ENCODE measurements at regions not wholly inside any gene's neighbourhood (a gene's known extent, or its start where the extent isn't known, plus 50 kb on each side); places are given as distances from the start of the nearest gene placed in this dataset.

- Histone ChIP-seq H3K9me3 (no peaks in the 10 kb centered on the region), H3K4me1 (no peaks in the 10 kb centered on the region; the same call in none of the 2 replicates), H3K36me3 (no peaks in the 10 kb centered on the region), H3K4me3 (ENCODE audit: low read depth, low read length) (no peak overlapping the region), H3K27me3 (no peaks in the 10 kb centered on the region)
- DNase-seq: no peak
- TF ChIP-seq CTCF (IDR thresholded peaks at IDR 0.05; ENCODE audit: low read depth, low read length): no peak
Measured at GRCh38 chr10:78869508-78870454, 199.0 kb upstream of the ZMIZ1 start.

GRCh38 chr10:78870458-78870857, 198.3 kb upstream of the ZMIZ1 start:
- TF ChIP-seq CTCF (IDR thresholded peaks at IDR 0.05; ENCODE audit: low read depth, low read length): no peak
- Histone ChIP-seq H3K4me1 (no peaks in the 10 kb centered on the region; the same call in none of the 2 replicates), H3K9me3 (no peaks in the 10 kb centered on the region), H3K4me3 (ENCODE audit: low read depth, low read length) (no peak overlapping the region), H3K36me3 (no peaks in the 10 kb centered on the region), H3K27me3 (no peaks in the 10 kb centered on the region)
- DNase-seq: no peak

- TF ChIP-seq CTCF (IDR thresholded peaks at IDR 0.05; ENCODE audit: low read depth, low read length): no peak
Measured at GRCh38 chr10:78871796-78872195, 197.0 kb upstream of the ZMIZ1 start.

GRCh38 chr10:78873413-78873812, 195.4 kb upstream of the ZMIZ1 start:
- no peak for TF ChIP-seq CTCF (IDR thresholded peaks at IDR 0.05; ENCODE audit: low read depth, low read length)
- no peaks in the 10 kb centered on the region for H3K4me1 ChIP-seq
- no peaks in the 10 kb centered on the region for H3K36me3 ChIP-seq
- no peaks in the 10 kb centered on the region for H3K9me3 ChIP-seq
- no peak overlapping the region for H3K4me3 ChIP-seq (ENCODE audit: low read depth, low read length)
- no peak for DNase-seq
- no peaks in the 10 kb centered on the region for H3K27me3 ChIP-seq

More at GRCh38 chr10:78871796-78872195, 197.0 kb upstream of the ZMIZ1 start:
- H3K4me3 ChIP-seq (ENCODE audit: low read depth, low read length): no peak overlapping the region
- H3K27me3 ChIP-seq: no peaks in the 10 kb centered on the region
- no peaks in the 10 kb centered on the region for H3K36me3 ChIP-seq
- H3K4me1 ChIP-seq: no peaks in the 10 kb centered on the region; the same call in none of the 2 replicates
- no peaks in the 10 kb centered on the region for H3K9me3 ChIP-seq
- DNase-seq: no peak

GRCh38 chr10:78875331-78875877, 193.4 kb upstream of the ZMIZ1 start:
- H3K9me3 ChIP-seq: no peaks in the 10 kb centered on the region
- no peaks in the 10 kb centered on the region for H3K4me1 ChIP-seq
- DNase-seq: no peak
- H3K27me3 ChIP-seq: no peaks in the 10 kb centered on the region
- H3K4me3 ChIP-seq (ENCODE audit: low read depth, low read length): no peak overlapping the region
- no peaks in the 10 kb centered on the region for H3K36me3 ChIP-seq
- no peak for TF ChIP-seq CTCF (IDR thresholded peaks at IDR 0.05; ENCODE audit: low read depth, low read length)

- Histone ChIP-seq H3K4me1 (no peaks in the 10 kb centered on the region), H3K27me3 (no peaks in the 10 kb centered on the region), H3K36me3 (no peaks in the 10 kb centered on the region), H3K9me3 (no peaks in the 10 kb centered on the region), H3K4me3 (ENCODE audit: low read depth, low read length) (no peak overlapping the region)
- DNase-seq: no peak
- TF ChIP-seq CTCF (IDR thresholded peaks at IDR 0.05; ENCODE audit: low read depth, low read length): no peak
Measured at GRCh38 chr10:78875932-78876331, 192.8 kb upstream of the ZMIZ1 start.
